ENCODE measurements at regions not wholly inside any gene's neighbourhood (a gene's known extent, or its start where the extent isn't known, plus 50 kb on each side); places are given as distances from the start of the nearest gene placed in this dataset.

DNA sequence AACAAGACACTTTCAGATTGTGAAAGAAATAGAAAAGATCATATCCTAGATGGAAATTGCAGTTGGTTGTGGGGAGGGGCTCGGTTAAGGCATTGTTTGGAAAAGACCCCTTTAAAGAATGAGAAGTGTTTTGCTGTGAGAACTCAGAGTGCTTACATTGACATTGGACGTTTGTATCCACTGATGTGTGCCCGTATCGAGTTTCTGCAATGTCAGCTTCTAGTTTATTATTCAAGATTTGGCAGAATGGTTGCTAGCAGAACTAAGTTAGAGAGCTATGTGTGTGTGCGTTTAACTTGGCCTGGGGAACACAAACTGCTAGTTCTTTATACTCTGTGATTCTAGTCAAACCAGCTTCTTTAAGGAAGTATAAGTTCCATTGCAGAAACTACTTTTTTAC lies 2702.5 kb downstream of the PCDH7 start:
- TF ChIP-seq, protein P1, sequence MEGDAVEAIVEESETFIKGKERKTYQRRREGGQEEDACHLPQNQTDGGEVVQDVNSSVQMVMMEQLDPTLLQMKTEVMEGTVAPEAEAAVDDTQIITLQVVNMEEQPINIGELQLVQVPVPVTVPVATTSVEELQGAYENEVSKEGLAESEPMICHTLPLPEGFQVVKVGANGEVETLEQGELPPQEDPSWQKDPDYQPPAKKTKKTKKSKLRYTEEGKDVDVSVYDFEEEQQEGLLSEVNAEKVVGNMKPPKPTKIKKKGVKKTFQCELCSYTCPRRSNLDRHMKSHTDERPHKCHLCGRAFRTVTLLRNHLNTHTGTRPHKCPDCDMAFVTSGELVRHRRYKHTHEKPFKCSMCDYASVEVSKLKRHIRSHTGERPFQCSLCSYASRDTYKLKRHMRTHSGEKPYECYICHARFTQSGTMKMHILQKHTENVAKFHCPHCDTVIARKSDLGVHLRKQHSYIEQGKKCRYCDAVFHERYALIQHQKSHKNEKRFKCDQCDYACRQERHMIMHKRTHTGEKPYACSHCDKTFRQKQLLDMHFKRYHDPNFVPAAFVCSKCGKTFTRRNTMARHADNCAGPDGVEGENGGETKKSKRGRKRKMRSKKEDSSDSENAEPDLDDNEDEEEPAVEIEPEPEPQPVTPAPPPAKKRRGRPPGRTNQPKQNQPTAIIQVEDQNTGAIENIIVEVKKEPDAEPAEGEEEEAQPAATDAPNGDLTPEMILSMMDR (conservative IDR thresholded peaks at IDR 0.05; ENCODE audit: low read length): no peak
- TF ChIP-seq EZH2phosphoT487 (IDR thresholded peaks at IDR 0.05; ENCODE audit: borderline replicate concordance, low read depth, low read length): no peak
